Stimulated activated CD8-positive, alpha-beta memory T cell treated with anti-CD3 and anti-CD28 coated beads, Interleukin-15, amount 100 ng/mL, for 1 hour (primary cell): ENCODE measurements at regions not wholly inside any gene's neighbourhood (a gene's known extent, or its start where the extent isn't known, plus 50 kb on each side); places are given as distances from the start of the nearest gene placed in this dataset.

Experiments used
- DNase-seq: peaks from one replicate; pipeline ENCODE4 v3.0.0-alpha.2; 2020; ENCODE audit warnings: low read depth

- DNase-seq: no peak
These were observed 851.0 kb upstream of the PHF14 start for GRCh38 chr7:10122551-10123100.

- DNase-seq: no peak
These were observed 844.9 kb upstream of the PHF14 start for GRCh38 chr7:10128748-10129147.

GRCh38 chr7:10138087-10138854 lies 835.4 kb upstream of the PHF14 start:
- no peak for DNase-seq

GRCh38 chr7:10146271-10146670 lies 827.4 kb upstream of the PHF14 start:
- no peak for DNase-seq

GRCh38 chr7:10156972-10157371 lies 816.7 kb upstream of the PHF14 start:
- DNase-seq: no peak

- no peak for DNase-seq
These were observed 791.7 kb upstream of the PHF14 start for GRCh38 chr7:10181996-10182395.

GRCh38 chr7:10192074-10192473 lies 781.6 kb upstream of the PHF14 start:
- no peak for DNase-seq

- no peak for DNase-seq
These were observed 768.0 kb upstream of the PHF14 start for GRCh38 chr7:10205696-10206095.

- DNase-seq: no peak
These were observed 763.7 kb upstream of the PHF14 start for GRCh38 chr7:10210000-10210399.

GRCh38 chr7:10211016-10211415 lies 762.7 kb upstream of the PHF14 start:
- no peak for DNase-seq

GRCh38 chr7:10211861-10212260 lies 761.8 kb upstream of the PHF14 start:
- DNase-seq: no peak

GRCh38 chr7:10212649-10213048 lies 761.0 kb upstream of the PHF14 start:
- no peak for DNase-seq

GRCh38 chr7:10216462-10216861 lies 757.2 kb upstream of the PHF14 start:
- DNase-seq: no peak

- DNase-seq: no peak
These were observed 752.6 kb upstream of the PHF14 start for GRCh38 chr7:10221084-10221483.

- DNase-seq: no peak
These were observed 750.7 kb upstream of the PHF14 start for GRCh38 chr7:10222976-10223375.

GRCh38 chr7:10225275-10225674 lies 748.4 kb upstream of the PHF14 start:
- no peak for DNase-seq

- no peak for DNase-seq
These were observed 736.4 kb upstream of the PHF14 start for GRCh38 chr7:10237306-10237705.

GRCh38 chr7:10238641-10239040 lies 735.0 kb upstream of the PHF14 start:
- no peak for DNase-seq

- no peak for DNase-seq
These were observed 733.9 kb upstream of the PHF14 start for GRCh38 chr7:10239695-10240345.

GRCh38 chr7:10245406-10245805 lies 728.3 kb upstream of the PHF14 start:
- no peak for DNase-seq

GRCh38 chr7:10257438-10257837 lies 716.2 kb upstream of the PHF14 start:
- no peak for DNase-seq

- no peak for DNase-seq
These were observed 706.7 kb upstream of the PHF14 start for GRCh38 chr7:10266976-10267375.

GRCh38 chr7:10268034-10268433 lies 705.6 kb upstream of the PHF14 start:
- DNase-seq: no peak

- DNase-seq: no peak
These were observed 690.8 kb upstream of the PHF14 start for GRCh38 chr7:10282909-10283308.
